ENCODE measurements at regions not wholly inside any gene's neighbourhood (a gene's known extent, or its start where the extent isn't known, plus 50 kb on each side); places are given as distances from the start of the nearest gene placed in this dataset.
A peak's percentile ranks its signal among the peaks of the same experiment; 100 is the strongest.

DNA sequence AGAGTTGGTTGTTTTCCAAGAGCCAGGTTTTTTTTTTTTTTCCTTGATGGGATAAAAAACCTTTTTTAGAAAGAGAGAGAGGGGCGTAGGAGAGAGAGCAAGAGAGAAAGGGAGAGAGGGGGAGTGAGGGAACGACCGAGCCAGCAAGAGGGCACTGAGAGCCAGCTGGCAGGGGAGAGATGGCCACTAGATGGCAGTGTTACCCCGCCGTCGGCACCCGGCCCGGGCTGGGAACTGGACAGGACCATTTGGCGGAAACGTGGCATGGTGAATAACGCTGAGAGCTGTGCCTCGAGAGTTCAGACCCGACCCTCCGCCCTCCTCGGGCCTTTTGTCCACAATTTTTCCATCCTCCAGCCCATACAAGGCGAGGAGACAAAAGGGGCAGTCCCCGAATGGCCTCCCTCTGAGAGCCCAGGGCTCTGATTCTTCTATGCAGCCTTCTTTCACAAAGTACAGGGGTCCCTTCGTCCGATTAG lies 286.7 kb upstream of the VRK2 start:
- Mint-ChIP-seq H3K36me3 (ENCODE audit: low read depth) (no peaks in the 10 kb centered on the region), H3K27me3 (peaks cover 2% of the 10 kb centered on the region), H3K9me3 (no peaks in the 10 kb centered on the region), H3K27ac (no peak overlapping the region), H3K4me1 (ENCODE audit: low read depth) (no peaks in the 10 kb centered on the region), H3K4me3 (no peak overlapping the region)
- POLR2A ChIA-PET = no interaction called here
- CTCF ChIA-PET = interaction anchor here (0.6 to 2.2 kb wide), 13 partner anchors 9 to 1999 kb away, joined by 3 to 11 read pairs (median 3); no protein-coding TSS in a partner anchor
- intact Hi-C loops (cut with micrococcal nuclease) = loop anchor here (5.0 kb wide), 1 partner anchor 687 kb away; no protein-coding TSS in a partner anchor
- TF ChIP-seq CTCF (IDR thresholded peaks at IDR 0.05) = peak; percentile 90
- ATAC-seq (peak; percentile 87), DNase-seq (peak; percentile 79)

DNA sequence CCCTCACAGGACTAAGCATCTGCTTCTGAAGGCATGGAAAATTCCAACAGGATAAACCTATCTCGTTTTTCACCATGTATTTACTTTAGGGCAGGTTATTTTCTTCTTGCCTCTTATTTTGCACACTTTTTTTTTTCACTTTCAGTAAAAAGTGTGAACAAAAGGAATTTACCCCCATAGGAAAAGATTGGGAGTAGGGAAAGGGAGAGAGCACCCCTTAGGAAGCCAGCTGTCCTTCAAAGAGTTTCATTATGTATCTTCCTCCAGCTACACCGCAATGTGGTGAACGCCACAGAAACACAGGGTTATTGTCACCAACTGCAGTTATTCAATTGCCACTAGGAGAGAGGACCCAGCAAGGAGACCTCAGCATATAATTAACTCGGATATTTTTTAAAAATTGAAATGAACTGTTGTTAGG lies 286.2 kb upstream of the VRK2 start:
- DNase-seq (peak; percentile 5), ATAC-seq (no peak)
- POLR2A ChIA-PET = no interaction called here
- H3K27ac Mint-ChIP-seq = no peak overlapping the region
- no peaks in the 10 kb centered on the region for H3K4me1 Mint-ChIP-seq (ENCODE audit: low read depth)
- no peak for TF ChIP-seq CTCF (IDR thresholded peaks at IDR 0.05)
- H3K9me3 Mint-ChIP-seq = no peaks in the 10 kb centered on the region
- CTCF ChIA-PET = interaction anchor here (0.6 to 2.2 kb wide), 13 partner anchors 9 to 1998 kb away, joined by 3 to 11 read pairs (median 3); no protein-coding TSS in a partner anchor
- peaks cover 2% of the 10 kb centered on the region for H3K27me3 Mint-ChIP-seq
- intact Hi-C loops (cut with micrococcal nuclease) = loop anchor here (5.0 kb wide), 1 partner anchor 687 kb away; no protein-coding TSS in a partner anchor
- H3K36me3 Mint-ChIP-seq (ENCODE audit: low read depth) = no peaks in the 10 kb centered on the region
- H3K4me3 Mint-ChIP-seq = no peak overlapping the region

GRCh38 chr2:57776916-57777315 lies 269.7 kb upstream of the VRK2 start:
- no peak for DNase-seq
- ChIA-PET POLR2A (no interaction called here), CTCF (no interaction called here)
- intact Hi-C loops (cut with micrococcal nuclease) = no loop called here
- no peak overlapping the region for H3K4me3 Mint-ChIP-seq
- no peaks in the 10 kb centered on the region for H3K27me3 Mint-ChIP-seq
- no peak for ATAC-seq
- H3K36me3 Mint-ChIP-seq (ENCODE audit: low read depth) = no peaks in the 10 kb centered on the region
- H3K27ac Mint-ChIP-seq = no peak overlapping the region
- no peaks in the 10 kb centered on the region for H3K4me1 Mint-ChIP-seq (ENCODE audit: low read depth)
- TF ChIP-seq CTCF (IDR thresholded peaks at IDR 0.05) = no peak
- H3K9me3 Mint-ChIP-seq = no peaks in the 10 kb centered on the region

GRCh38 chr2:57782587-57782986 lies 264.0 kb upstream of the VRK2 start:
- H3K27me3 Mint-ChIP-seq = no peaks in the 10 kb centered on the region
- ChIA-PET POLR2A (no interaction called here), CTCF (no interaction called here)
- no peak for DNase-seq
- no peak for ATAC-seq
- no peak overlapping the region for H3K27ac Mint-ChIP-seq
- intact Hi-C loops (cut with micrococcal nuclease) = no loop called here
- H3K4me1 Mint-ChIP-seq (ENCODE audit: low read depth) = no peaks in the 10 kb centered on the region
- H3K4me3 Mint-ChIP-seq = no peak overlapping the region
- H3K9me3 Mint-ChIP-seq = no peaks in the 10 kb centered on the region
- H3K36me3 Mint-ChIP-seq (ENCODE audit: low read depth) = no peaks in the 10 kb centered on the region
- TF ChIP-seq CTCF (IDR thresholded peaks at IDR 0.05) = no peak

DNA sequence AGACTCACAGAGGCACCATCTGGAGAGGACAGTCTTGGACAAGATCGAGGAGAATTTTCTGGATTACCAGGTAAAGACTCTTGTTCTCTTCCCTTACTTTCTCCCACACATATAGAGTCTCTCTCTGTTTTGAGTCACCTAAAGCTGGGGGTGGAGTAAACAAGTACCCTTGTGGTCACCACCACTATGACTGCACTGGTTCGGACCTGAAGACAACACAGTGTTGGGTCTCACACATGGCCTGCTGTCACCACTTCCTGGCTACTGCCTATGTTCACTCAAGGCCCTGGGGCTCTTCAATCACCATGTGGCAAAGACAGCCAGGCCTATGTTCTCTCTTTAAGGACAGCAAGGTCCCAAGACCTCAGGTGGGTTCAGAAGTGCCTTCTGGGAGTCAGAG lies 253.3 kb upstream of the VRK2 start:
- Mint-ChIP-seq H3K27ac (no peak overlapping the region), H3K4me3 (no peak overlapping the region), H3K9me3 (peaks cover 3% of the 10 kb centered on the region), H3K27me3 (no peaks in the 10 kb centered on the region), H3K4me1 (ENCODE audit: low read depth) (no peaks in the 10 kb centered on the region), H3K36me3 (ENCODE audit: low read depth) (no peaks in the 10 kb centered on the region)
- DNase-seq = no peak
- intact Hi-C loops (cut with micrococcal nuclease) = no loop called here
- CTCF ChIA-PET = no interaction called here
- POLR2A ChIA-PET = interaction anchor here (0.5 kb wide), 1 partner anchor 31 kb away, joined by 3 read pairs; no protein-coding TSS in a partner anchor
- no peak for TF ChIP-seq CTCF (IDR thresholded peaks at IDR 0.05)
- ATAC-seq = no peak

Data from activated CD8-positive, alpha-beta T cell treated with anti-CD3 and anti-CD28 coated beads for 36 hours (primary cell).